HG03521 (cell line): ENCODE measurements at regions not wholly inside any gene's neighbourhood (a gene's known extent, or its start where the extent isn't known, plus 50 kb on each side); places are given as distances from the start of the nearest gene placed in this dataset.

Source experiments
- ATAC-seq: cut with Tn5 transposase; IDR thresholded peaks from one replicate; pipeline ENCODE4 v1.9.1; 2021; ENCODE audit warnings: mild to moderate bottlenecking, moderate library complexity; ENCODE audit not compliant: unreplicated experiment

GRCh38 chr11:109914809-109915653 lies 178.2 kb upstream of the ZC3H12C start:
- no peak for ATAC-seq

DNA sequence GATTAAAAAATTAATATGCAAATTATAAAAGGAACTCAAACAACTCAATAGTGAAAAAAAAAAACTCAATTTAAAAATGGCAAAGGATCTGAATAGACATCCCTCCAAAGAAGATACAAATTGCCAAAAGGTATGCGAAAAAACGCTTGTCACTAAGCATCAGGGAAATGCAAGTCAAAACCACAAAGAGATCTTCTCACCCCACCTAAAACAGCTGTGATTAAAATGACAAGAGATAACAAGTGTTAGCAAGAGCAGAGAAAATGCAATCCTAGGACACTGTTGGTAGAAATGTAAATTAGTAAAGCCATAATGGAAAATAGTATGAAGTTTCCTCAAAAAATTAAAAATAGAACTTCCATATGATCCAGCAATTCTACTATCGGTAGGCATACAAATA lies 166.3 kb upstream of the ZC3H12C start:
- no peak for ATAC-seq

GRCh38 chr11:109929308-109929707 lies 163.9 kb upstream of the ZC3H12C start:
- no peak for ATAC-seq

- ATAC-seq = no peak
Observed at GRCh38 chr11:109933126-109933525, 160.1 kb upstream of the ZC3H12C start.

DNA sequence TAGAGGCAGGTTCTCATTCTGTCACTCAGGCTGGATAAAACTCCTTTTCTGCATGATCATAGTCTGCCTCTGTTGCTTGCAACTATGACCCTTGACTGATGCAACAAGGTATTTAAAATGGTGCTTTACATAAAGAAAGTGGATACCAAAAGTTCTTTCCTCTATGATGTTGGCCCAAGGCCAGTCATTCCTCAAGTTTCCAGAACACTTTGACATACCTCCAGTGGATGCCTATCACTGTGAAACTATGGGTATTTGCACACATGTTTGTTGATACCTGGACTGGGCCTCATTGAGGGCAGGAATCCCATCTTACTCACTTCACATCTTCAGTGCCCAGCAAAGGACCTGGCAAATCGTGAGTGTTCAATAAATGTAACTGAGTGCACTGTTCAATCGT lies 159.0 kb upstream of the ZC3H12C start:
- no peak for ATAC-seq

- ATAC-seq = no peak
Observed at GRCh38 chr11:109936661-109937180, 156.5 kb upstream of the ZC3H12C start.

- ATAC-seq = no peak
Observed at GRCh38 chr11:109937968-109938367, 155.2 kb upstream of the ZC3H12C start.

DNA sequence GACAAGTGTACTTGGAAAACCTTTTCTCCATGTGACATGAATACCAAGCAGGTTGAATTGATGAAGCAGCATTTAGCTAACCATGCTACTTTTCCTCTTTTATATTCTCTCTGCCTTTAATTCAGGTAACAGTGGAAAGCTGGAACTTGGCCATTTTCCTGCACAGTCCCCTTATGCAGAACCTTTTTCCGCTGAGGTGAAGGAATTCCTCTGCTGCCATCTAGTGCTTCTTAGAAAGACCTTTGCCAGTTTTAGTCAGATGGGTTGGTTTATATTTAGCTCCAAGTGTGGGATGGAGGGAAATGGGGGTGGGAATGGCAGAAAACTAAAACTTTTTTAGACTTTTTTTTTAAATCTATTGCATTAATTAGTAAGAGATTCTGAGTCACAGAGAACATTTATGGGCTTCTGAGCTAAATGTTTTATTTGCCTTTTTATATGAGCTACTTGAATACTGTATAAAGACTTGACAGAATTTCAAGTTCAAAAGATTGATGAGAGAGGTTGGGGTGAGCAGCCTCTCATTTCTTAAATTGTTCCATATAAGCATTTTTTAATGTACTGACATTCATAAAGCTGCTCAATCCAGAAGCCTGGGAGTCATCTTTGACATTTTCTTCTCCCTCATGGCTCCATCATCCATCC lies 153.9 kb upstream of the ZC3H12C start:
- no peak for ATAC-seq

DNA sequence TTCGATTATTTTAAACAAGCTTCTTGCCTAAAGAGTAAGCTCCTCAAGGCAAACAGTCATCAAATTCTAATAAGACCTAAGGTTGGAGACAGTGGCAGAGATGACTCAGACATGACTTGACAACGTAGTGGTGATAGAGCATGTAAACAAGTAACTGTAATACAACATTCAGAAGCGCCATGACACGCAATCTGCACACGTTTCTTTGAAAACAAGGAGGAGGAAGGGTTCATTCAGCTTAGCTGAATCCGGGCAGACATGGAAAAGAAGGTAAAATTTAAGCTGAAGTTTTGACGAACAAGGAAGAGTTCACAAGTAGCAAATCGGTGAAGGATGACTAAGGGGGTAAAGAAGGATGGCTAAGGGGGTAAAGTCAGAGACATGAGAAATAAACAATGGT lies 152.4 kb upstream of the ZC3H12C start:
- ATAC-seq = no peak

- peak; percentile 61 for ATAC-seq
Observed at GRCh38 chr11:109945626-109946321, 147.4 kb upstream of the ZC3H12C start.

- ATAC-seq = peak; percentile 86
Observed at GRCh38 chr11:109946322-109946846, 146.8 kb upstream of the ZC3H12C start.

DNA sequence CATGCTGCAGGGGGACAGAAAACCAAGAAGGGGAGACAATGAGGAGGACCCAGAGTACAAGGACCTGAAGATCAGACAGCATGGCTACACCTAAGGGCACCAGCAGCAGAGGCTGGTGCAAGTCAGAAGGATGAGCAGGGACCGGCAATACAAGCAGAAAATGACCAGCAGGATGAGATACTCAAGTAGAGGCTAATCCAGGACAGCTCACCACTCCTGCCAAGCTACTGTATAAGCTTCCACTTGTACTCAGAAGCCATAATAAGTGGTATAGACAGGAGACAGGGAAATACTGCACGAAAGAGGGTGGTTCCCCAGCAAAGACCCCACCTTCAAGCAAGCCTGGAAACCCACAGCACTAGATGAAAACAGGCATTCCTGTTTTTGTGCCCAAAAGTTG lies 138.7 kb upstream of the ZC3H12C start:
- ATAC-seq = no peak

DNA sequence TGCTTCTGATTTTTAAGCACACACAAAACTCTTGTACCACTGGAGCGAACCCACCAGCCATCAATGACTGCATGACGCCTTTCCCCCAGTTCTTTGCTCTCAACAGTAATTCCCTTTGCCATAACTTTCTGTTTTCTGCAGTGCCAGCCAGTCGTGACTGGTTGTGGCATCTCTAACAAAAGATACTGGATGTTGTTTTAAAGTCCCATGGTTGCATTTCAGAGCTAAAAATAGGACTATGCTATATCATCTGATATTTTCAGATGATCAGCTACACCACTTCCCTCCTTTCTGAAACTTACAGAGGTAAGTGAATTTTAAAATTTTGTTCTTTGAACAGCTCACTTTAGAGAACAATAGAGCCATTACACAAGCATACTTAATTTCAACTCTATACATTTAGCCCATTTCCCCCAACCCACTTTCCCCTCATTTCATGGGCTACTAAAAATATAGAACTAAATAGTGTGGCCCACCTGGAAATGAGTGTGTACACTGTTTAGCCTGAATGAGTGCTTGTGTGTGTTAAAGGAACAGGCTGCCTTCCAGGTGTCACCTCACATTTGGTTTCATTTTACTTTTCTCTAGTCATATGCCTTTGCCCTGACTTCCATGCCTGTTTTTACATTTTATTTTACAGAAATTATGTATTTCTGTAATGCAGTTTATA lies 136.9 kb upstream of the ZC3H12C start:
- peak; percentile 80 for ATAC-seq

DNA sequence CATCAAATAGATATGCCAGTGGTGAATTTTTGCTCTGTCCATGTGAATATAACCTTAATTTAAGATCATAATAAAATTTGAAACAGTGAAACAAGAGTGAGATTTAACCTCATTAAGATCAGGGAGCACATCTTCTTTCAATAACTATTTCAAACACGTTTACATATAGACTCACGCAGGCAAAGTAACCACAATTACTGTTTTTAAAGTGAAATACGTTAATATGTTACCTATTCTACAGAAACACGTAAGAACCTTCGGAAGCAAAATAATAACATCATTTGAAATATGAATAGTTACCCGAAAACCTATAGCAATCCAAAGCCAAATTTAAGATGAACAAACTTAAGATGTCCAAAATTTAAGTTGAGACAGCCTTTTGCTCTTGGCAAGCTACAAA lies 136.2 kb upstream of the ZC3H12C start:
- ATAC-seq = no peak

- ATAC-seq = no peak
Observed at GRCh38 chr11:109957601-109958000, 135.6 kb upstream of the ZC3H12C start.

- ATAC-seq = no peak
Observed at GRCh38 chr11:109958131-109958820, 134.9 kb upstream of the ZC3H12C start.

DNA sequence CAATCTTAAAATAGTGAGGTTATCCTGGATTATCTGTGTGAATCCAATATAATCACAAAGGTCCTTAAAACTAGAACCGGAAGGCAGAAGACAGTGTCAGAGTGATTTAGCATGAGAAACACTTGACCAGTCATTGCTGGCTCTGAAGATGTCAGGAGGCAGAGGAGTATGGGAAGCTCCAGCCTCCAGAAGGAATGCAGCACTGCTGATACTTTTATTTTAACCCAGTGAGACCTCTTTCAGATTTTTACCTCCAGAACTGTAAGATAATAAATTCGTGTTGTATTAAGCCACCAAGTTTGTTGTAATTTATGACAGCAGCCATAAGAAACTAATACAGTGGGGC lies 134.4 kb upstream of the ZC3H12C start:
- ATAC-seq = no peak

DNA sequence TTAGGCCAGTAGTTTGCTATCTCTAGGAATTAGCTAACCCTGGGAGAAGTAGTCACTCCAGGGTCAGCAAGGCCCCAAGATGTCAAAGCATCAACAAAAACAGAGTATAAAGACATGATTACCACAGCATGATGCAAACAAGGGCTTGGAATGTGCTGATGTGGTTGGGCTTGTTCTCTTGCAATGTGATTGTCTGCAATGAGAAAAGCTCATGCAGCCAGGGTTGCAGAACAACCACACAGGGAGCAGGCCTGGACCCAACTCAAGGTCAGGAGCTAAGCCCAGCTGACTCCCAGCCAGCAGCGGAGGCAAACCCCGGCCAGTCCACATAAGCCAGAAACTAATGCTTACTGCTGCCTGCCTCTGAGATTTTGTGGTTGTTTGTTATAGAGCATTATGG lies 132.4 kb upstream of the ZC3H12C start:
- no peak for ATAC-seq

GRCh38 chr11:109961261-109961660 lies 131.9 kb upstream of the ZC3H12C start:
- no peak for ATAC-seq

DNA sequence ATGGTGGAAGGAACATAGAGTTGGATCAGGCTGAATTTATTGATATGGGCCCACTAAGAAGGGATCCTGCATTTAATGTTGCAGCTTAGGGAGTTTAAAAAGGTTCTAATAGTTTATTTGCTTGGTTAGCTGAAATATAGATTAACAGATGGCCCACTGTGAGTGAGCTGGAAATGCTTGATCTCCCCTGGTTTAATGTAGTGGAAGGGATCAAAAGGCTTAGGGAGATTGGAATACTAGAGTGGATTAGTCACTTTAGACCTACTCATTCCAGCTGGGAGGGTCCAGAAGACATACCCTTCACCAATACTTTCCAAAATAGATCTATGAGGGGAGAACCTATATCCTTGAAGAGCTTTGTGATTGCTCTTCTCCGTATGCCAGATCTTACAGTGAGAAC lies 130.1 kb upstream of the ZC3H12C start:
- no peak for ATAC-seq
